OCI-M1 (cell line): ENCODE measurements at regions not wholly inside any gene's neighbourhood (a gene's known extent, or its start where the extent isn't known, plus 50 kb on each side); places are given as distances from the start of the nearest gene placed in this dataset.

Source experiments
- DNase-seq: peaks from one replicate; lab custom pipeline; 2025; lab: John Stamatoyannopoulos, UW

- DNase-seq: no peak
Measured at GRCh38 chr6:98463038-98464000, 371.1 kb upstream of the POU3F2 start.

- no peak for DNase-seq
Measured at GRCh38 chr6:98467091-98467490, 367.3 kb upstream of the POU3F2 start.

GRCh38 chr6:98467902-98468301, 366.5 kb upstream of the POU3F2 start:
- DNase-seq: no peak

GRCh38 chr6:98469141-98469540, 365.2 kb upstream of the POU3F2 start:
- DNase-seq: no peak

GRCh38 chr6:98470821-98471220, 363.6 kb upstream of the POU3F2 start:
- DNase-seq: no peak

- no peak for DNase-seq
Measured at GRCh38 chr6:98471444-98471843, 362.9 kb upstream of the POU3F2 start.

- DNase-seq: no peak
Measured at GRCh38 chr6:98477231-98477630, 357.1 kb upstream of the POU3F2 start.

GRCh38 chr6:98484696-98485095, 349.7 kb upstream of the POU3F2 start:
- no peak for DNase-seq

GRCh38 chr6:98485593-98485992, 348.8 kb upstream of the POU3F2 start:
- DNase-seq: no peak

- no peak for DNase-seq
Measured at GRCh38 chr6:98486057-98486456, 348.3 kb upstream of the POU3F2 start.

- DNase-seq: no peak
Measured at GRCh38 chr6:98487612-98488011, 346.8 kb upstream of the POU3F2 start.

GRCh38 chr6:98498144-98498775, 336.1 kb upstream of the POU3F2 start:
- no peak for DNase-seq

- peak; percentile 63 for DNase-seq
Measured at GRCh38 chr6:98498866-98499265, 335.5 kb upstream of the POU3F2 start.

- DNase-seq: peak; percentile 22
Measured at GRCh38 chr6:98514073-98514720, 320.2 kb upstream of the POU3F2 start.

- DNase-seq: no peak
Measured at GRCh38 chr6:98514796-98515195, 319.6 kb upstream of the POU3F2 start.

- no peak for DNase-seq
Measured at GRCh38 chr6:98516206-98516605, 318.2 kb upstream of the POU3F2 start.

- no peak for DNase-seq
Measured at GRCh38 chr6:98516866-98517265, 317.5 kb upstream of the POU3F2 start.

- no peak for DNase-seq
Measured at GRCh38 chr6:98525860-98526259, 308.5 kb upstream of the POU3F2 start.

GRCh38 chr6:98526465-98526864, 307.9 kb upstream of the POU3F2 start:
- no peak for DNase-seq

GRCh38 chr6:98529364-98529763, 305.0 kb upstream of the POU3F2 start:
- no peak for DNase-seq

- DNase-seq: no peak
Measured at GRCh38 chr6:98530732-98531131, 303.6 kb upstream of the POU3F2 start.

GRCh38 chr6:98532004-98532403, 302.4 kb upstream of the POU3F2 start:
- DNase-seq: no peak

GRCh38 chr6:98539741-98540140, 294.6 kb upstream of the POU3F2 start:
- peak; percentile 24 for DNase-seq
